Left ventricle myocardium inferior (tissue), 1 donor: ENCODE measurements at regions not wholly inside any gene's neighbourhood (a gene's known extent, or its start where the extent isn't known, plus 50 kb on each side); places are given as distances from the start of the nearest gene placed in this dataset.

Source experiments
- DNase-seq: peaks from one replicate; pipeline ENCODE4 v3.0.0-alpha.2; 2020
- H3K27ac ChIP-seq: fragments of 200-600 bp; replicated peaks from 2 replicates; pipeline ENCODE4 v1.8.0; 2021
- H3K27me3 ChIP-seq: fragments of 200-600 bp; 2 replicates; pipeline ENCODE4 v1.8.0; 2021; ENCODE audit warnings: low read depth
- H3K36me3 ChIP-seq: fragments of 200-600 bp; 2 replicates; pipeline ENCODE4 v1.8.0; 2021
- H3K4me1 ChIP-seq: fragments of 200-600 bp; 2 replicates; pipeline ENCODE4 v1.8.0; 2021
- H3K4me3 ChIP-seq: fragments of 200-600 bp; 2 replicates; pipeline ENCODE4 v1.8.0; 2021; ENCODE audit warnings: mild to moderate bottlenecking, moderate library complexity
- H3K9me3 ChIP-seq: fragments of 200-600 bp; replicated peaks from 2 replicates; pipeline ENCODE4 v1.8.0; 2021
- CTCF ChIP-seq: fragments of 200-600 bp; IDR thresholded peaks from 2 replicates; pipeline ENCODE4 v1.8.0; 2021; ENCODE audit warnings: antibody characterized with exemption, mild to moderate bottlenecking, borderline replicate concordance
- intact Hi-C: fragments of 100-400 bp; cut with micrococcal nuclease; formaldehyde crosslinking; loops from one replicate; pipeline ENCODE4 v1.11.0; 2022
- donor health status: DM: no; HTN: yes; CAD: no; lungs with severe emphysema.

- H3K4me1 ChIP-seq = no peaks in the 10 kb centered on the region
- H3K36me3 ChIP-seq = no peaks in the 10 kb centered on the region
- H3K9me3 ChIP-seq = no peaks in the 10 kb centered on the region
- DNase-seq = peak; percentile 15
- no peaks in the 10 kb centered on the region for H3K27me3 ChIP-seq
- no peak overlapping the region for H3K4me3 ChIP-seq
- intact Hi-C loops = no loop called here
- H3K27ac ChIP-seq = no peak overlapping the region
- no peak for TF ChIP-seq CTCF
Measured at GRCh38 chr4:19844446-19844845, 407.3 kb upstream of the SLIT2 start.

- DNase-seq = no peak
- Histone ChIP-seq H3K4me3 (no peak overlapping the region), H3K27ac (no peak overlapping the region), H3K4me1 (no peaks in the 10 kb centered on the region), H3K27me3 (no peaks in the 10 kb centered on the region), H3K9me3 (no peaks in the 10 kb centered on the region), H3K36me3 (no peaks in the 10 kb centered on the region)
- intact Hi-C loops = no loop called here
- TF ChIP-seq CTCF = no peak
Measured at GRCh38 chr4:19842471-19842870, 409.2 kb upstream of the SLIT2 start.

- DNase-seq = no peak
- no peaks in the 10 kb centered on the region for H3K9me3 ChIP-seq
- H3K27ac ChIP-seq = no peak overlapping the region
- H3K4me3 ChIP-seq = no peak overlapping the region
- H3K4me1 ChIP-seq = no peaks in the 10 kb centered on the region
- intact Hi-C loops = no loop called here
- H3K27me3 ChIP-seq = no peaks in the 10 kb centered on the region
- no peaks in the 10 kb centered on the region for H3K36me3 ChIP-seq
- TF ChIP-seq CTCF = no peak
Measured at GRCh38 chr4:19838858-19839257, 412.8 kb upstream of the SLIT2 start.

GRCh38 chr4:19835429-19835828, 416.3 kb upstream of the SLIT2 start:
- H3K36me3 ChIP-seq = no peaks in the 10 kb centered on the region
- intact Hi-C loops = no loop called here
- no peak overlapping the region for H3K4me3 ChIP-seq
- DNase-seq = no peak
- no peaks in the 10 kb centered on the region for H3K4me1 ChIP-seq
- no peaks in the 10 kb centered on the region for H3K9me3 ChIP-seq
- no peaks in the 10 kb centered on the region for H3K27me3 ChIP-seq
- TF ChIP-seq CTCF = no peak
- H3K27ac ChIP-seq = no peak overlapping the region

- no peaks in the 10 kb centered on the region for H3K27me3 ChIP-seq
- no peaks in the 10 kb centered on the region for H3K4me1 ChIP-seq
- H3K36me3 ChIP-seq = no peaks in the 10 kb centered on the region
- no peak overlapping the region for H3K27ac ChIP-seq
- TF ChIP-seq CTCF = no peak
- H3K4me3 ChIP-seq = no peak overlapping the region
- DNase-seq = no peak
- intact Hi-C loops = no loop called here
- no peaks in the 10 kb centered on the region for H3K9me3 ChIP-seq
Measured at GRCh38 chr4:19832411-19832810, 419.3 kb upstream of the SLIT2 start.
